Epidermal melanocyte (primary cell): ENCODE measurements at regions not wholly inside any gene's neighbourhood (a gene's known extent, or its start where the extent isn't known, plus 50 kb on each side); places are given as distances from the start of the nearest gene placed in this dataset.
"Not testable (repeated sequence)": the region's sequence is repeated elsewhere in the genome, so short reads cannot be mapped to it uniquely, and the experiment has no call there.

Experiments
- DNase-seq: peaks from one replicate; pipeline ENCODE4 v3.0.0; 2011; ENCODE audit warnings: low spot score; ENCODE audit not compliant: insufficient read length

GRCh38 chrX:82528525-82528924 lies 979.6 kb upstream of the POU3F4 start:
- DNase-seq: no peak

GRCh38 chrX:82534086-82534597 lies 973.9 kb upstream of the POU3F4 start:
- no peak for DNase-seq

GRCh38 chrX:82537205-82537604 lies 970.9 kb upstream of the POU3F4 start:
- DNase-seq: not testable (repeated sequence)

- no peak for DNase-seq
Observed at GRCh38 chrX:82541822-82542221, 966.3 kb upstream of the POU3F4 start.

- not testable (repeated sequence) for DNase-seq
Observed at GRCh38 chrX:82552201-82552600, 955.9 kb upstream of the POU3F4 start.

GRCh38 chrX:82556588-82556987 lies 951.5 kb upstream of the POU3F4 start:
- no peak for DNase-seq

GRCh38 chrX:82585868-82586267 lies 922.2 kb upstream of the POU3F4 start:
- no peak for DNase-seq

GRCh38 chrX:82589410-82589809 lies 918.7 kb upstream of the POU3F4 start:
- no peak for DNase-seq

- DNase-seq: no peak
Observed at GRCh38 chrX:82591421-82591820, 916.7 kb upstream of the POU3F4 start.

GRCh38 chrX:82626978-82627377 lies 881.1 kb upstream of the POU3F4 start:
- no peak for DNase-seq

- DNase-seq: no peak
Observed at GRCh38 chrX:82627568-82627967, 880.5 kb upstream of the POU3F4 start.

GRCh38 chrX:82648062-82648461 lies 860.0 kb upstream of the POU3F4 start:
- no peak for DNase-seq

GRCh38 chrX:82649645-82650044 lies 858.4 kb upstream of the POU3F4 start:
- no peak for DNase-seq

GRCh38 chrX:82658492-82658891 lies 849.6 kb upstream of the POU3F4 start:
- no peak for DNase-seq

GRCh38 chrX:82666355-82666754 lies 841.7 kb upstream of the POU3F4 start:
- DNase-seq: no peak

- DNase-seq: no peak
Observed at GRCh38 chrX:82675104-82675503, 833.0 kb upstream of the POU3F4 start.

- no peak for DNase-seq
Observed at GRCh38 chrX:82676386-82676785, 831.7 kb upstream of the POU3F4 start.

GRCh38 chrX:82677286-82677685 lies 830.8 kb upstream of the POU3F4 start:
- no peak for DNase-seq

- DNase-seq: no peak
Observed at GRCh38 chrX:82692991-82693390, 815.1 kb upstream of the POU3F4 start.

- no peak for DNase-seq
Observed at GRCh38 chrX:82695066-82695465, 813.0 kb upstream of the POU3F4 start.

GRCh38 chrX:82703551-82703950 lies 804.5 kb upstream of the POU3F4 start:
- no peak for DNase-seq

GRCh38 chrX:82711457-82711856 lies 796.6 kb upstream of the POU3F4 start:
- DNase-seq: no peak

GRCh38 chrX:82721891-82722290 lies 786.2 kb upstream of the POU3F4 start:
- DNase-seq: no peak

GRCh38 chrX:82723806-82724205 lies 784.3 kb upstream of the POU3F4 start:
- DNase-seq: no peak
